GM19455 (cell line): ENCODE measurements at regions not wholly inside any gene's neighbourhood (a gene's known extent, or its start where the extent isn't known, plus 50 kb on each side); places are given as distances from the start of the nearest gene placed in this dataset.
"Not testable (repeated sequence)": the region's sequence is repeated elsewhere in the genome, so short reads cannot be mapped to it uniquely, and the experiment has no call there.

Experiments
- ATAC-seq: cut with Tn5 transposase; IDR thresholded peaks from one replicate; pipeline ENCODE4 v1.9.1; 2021; ENCODE audit not compliant: unreplicated experiment

DNA sequence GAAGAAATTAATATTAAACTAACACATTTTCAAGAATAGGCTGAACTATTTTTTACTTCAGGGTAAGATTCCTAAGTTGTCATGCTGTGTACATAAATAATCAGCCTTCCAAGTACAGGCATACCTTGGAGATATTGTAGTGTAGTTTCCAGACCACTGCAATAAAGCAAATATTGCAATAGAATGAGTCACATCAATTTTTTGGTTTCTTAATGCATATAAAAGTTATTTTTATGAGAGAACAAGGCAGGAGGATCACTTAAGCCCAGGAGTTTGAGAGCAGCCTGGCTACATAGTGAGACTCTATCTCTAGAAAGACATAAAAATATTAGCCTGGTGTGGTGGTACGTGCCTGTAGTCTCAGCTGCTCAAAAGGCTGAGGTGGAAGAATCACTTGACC, 511.5 kb downstream of the UQCRFS1 start:
- no peak for ATAC-seq

DNA sequence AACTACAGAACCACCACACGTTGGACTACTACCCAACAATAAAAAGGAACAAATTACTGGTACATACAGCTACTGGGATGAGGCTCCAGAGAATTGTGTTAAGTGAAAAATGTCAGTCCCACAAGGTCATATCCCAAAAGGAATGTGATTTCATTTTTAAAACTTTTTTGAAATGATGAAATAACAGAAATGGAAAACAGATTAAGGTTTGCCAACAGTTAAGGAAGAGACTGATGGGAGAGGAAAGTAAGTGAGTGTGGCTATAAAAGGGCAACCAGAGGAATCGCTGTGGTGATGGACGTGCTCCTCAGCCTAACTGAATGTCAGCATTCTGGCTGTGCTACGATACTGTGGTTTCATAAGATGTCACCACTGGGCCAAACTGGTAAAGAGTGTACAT, 512.8 kb downstream of the UQCRFS1 start:
- no peak for ATAC-seq

DNA sequence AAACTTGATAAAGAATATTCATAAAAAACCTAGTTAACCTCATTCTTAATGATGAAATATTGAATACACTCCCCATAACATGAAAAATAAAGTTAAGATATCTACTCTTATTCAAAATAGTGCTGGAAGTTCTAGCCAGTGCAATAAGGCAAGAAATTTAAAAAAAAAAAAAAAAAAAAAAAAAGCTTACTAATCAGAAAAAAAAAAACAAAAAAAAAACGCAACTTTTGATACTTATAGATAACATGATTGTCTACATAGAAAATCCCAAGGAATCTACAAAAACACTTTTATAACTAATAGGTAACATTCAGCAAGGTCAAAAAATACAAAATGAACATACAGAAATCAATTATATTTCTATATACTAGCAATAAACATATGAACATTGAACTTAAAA, 515.6 kb downstream of the UQCRFS1 start:
- no peak for ATAC-seq

DNA sequence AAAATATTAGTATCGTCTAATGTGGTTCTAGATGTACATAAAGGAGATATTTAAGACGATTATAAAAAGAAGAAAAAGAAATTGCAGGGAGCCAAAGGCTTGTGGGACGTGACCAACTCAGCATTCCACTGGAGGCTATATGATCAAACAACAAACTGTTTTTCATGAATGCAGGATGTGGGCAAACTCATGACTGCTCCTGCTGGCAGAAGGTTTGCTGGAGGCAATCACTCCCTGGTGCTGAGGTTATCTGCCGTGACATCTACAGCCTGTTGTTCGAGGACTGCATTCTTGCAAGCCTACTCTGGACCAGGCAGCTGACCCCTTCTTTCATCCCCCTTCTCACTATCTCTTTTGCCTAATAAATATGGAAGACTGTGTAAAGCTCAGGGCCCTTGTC, 518.1 kb downstream of the UQCRFS1 start:
- no peak for ATAC-seq

DNA sequence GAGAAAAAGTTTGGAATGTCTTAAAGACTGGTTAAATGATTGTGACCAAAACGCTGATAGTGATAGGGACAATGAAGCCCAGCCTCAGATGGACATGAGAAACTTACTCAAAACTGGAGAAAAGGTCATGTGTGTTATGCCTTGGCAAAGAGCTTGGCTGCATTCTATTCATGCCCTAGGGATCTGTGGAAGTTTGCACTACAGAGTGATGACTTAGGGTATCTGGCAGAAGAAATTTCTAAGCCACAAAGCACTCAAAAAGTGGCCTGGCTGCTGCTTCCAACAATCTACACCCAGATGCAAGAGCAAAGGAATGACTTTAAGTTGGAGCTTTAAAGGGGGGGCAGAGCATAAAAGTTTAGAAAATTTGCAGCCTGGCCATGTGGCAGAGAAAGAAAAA, 521.3 kb downstream of the UQCRFS1 start:
- ATAC-seq = no peak

DNA sequence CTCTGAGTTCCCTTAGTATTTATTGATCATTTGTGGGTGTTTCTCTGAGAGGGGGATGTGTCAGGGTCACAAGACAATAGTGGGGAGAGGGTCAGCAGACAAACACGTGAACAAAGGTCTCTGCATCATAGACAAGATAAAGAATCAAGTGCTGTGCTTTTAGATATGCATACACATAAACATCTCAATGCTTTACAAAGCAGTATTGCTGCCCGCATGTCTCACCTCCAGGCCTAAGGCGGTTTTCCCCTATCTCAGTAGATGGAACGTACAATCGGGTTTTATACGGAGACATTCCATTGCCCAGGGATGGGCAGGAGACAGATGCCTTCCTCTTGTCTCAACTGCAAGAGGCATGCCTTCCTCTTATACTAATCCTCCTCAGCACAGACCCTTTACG, 523.5 kb downstream of the UQCRFS1 start:
- not testable (repeated sequence) for ATAC-seq

DNA sequence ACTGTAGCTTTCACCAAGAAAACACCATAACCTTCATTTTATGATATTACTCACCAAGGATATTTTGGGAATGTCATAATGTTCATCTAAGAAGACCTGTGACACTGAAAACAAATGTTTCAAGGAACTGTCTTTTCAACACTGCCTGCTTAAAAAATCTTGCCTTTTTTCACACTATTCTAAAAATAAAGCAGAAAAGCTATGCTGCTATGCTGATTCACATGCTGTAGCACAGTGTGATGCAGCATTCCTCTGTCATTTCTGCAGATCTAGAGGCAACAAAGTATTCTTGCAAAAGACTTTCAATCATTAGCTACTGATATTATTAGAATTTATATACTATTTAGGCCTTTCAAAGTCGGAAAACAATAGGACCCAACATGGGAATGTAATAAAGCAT, 525.7 kb downstream of the UQCRFS1 start:
- ATAC-seq = no peak

DNA sequence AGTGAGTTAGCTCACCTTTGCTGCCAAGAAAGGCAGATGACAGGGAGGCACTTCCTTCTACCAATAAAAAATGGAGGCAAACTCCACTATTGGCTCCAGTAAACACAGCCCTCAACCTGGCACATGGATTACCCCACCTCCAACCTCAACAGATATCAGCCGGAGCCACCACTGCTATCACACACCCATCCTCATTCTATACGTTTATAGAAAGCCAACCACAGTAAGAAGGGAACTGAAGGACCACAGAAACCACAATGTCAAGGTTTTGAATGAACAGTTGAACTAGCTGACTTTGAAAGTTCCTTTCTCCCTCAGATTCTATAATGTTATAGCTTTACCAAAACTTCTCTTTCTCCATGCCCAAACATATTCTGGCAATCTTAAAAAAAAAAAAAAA, 526.2 kb downstream of the UQCRFS1 start:
- ATAC-seq = no peak

DNA sequence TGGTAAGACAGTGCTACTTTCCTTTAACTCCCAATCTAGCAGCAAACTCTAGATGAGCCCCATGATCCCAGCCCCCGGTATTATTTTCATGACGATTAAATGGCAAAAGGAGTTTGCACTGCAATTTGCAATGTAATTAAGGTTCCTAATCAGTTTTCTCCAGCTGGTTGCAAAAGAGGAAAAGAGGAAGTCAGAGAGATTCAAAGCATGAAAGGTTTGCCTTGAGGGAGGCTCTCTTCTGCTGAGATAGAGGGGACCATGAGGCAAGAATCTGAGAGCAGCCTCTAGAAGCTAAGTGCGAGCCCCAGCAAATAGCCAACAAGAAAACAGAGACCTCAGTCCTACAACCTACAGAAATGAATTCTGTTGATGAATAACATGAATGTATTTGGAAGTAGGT, 527.1 kb downstream of the UQCRFS1 start:
- ATAC-seq = no peak

DNA sequence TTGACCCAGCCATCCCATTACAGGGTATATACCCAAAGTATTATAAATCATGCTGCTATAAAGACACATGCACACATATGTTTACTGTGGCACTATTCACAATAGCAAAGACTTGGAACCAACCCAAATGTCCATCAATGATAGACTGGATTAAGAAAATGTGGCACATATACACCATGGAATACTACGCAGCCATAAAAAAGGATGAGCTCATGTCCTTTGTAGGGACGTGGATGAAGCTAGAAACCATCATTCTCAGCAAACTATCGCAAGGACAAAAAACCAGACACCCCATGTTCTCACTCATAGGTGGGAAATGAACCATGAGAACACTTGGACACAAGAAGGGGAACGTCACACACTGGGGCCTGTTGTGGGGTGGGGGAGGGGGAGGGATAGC, 527.9 kb downstream of the UQCRFS1 start:
- ATAC-seq = not testable (repeated sequence)

DNA sequence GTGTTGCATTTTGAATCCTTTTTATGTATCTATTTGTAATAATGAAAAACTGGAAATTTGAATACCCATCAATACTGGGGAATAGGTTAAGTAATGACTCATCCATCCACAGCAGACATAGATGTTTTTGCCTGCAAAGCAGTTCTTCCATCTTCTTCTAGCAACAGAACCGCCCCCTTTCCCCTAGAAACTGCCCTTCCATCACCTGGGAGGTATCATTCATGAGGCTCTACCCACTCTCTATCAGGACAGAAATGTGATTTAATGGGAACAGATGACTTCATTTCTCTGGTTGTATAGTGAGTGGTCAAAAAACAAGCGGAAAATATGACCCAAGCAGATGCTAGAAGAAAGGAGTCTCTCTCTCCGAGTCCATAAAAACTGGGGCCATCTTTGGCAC, 532.8 kb downstream of the UQCRFS1 start:
- no peak for ATAC-seq

DNA sequence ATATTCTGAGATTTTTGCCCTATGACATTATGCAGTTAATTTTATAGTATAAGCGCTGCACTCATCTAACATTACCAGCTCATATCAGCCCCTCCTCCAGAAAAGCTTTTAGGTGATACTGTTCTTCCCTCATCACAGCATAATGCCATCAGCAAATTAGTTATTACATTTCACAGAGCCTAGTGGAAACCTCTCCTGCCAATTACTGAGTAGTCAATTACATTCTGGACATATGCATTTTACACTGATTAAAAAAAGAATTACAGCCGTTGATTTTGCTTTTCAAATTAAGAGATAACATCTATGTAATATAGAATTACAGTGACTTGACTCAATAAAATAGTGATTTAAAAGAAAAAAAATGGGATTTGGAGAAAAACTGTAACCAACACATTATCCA, 542.1 kb downstream of the UQCRFS1 start:
- no peak for ATAC-seq

DNA sequence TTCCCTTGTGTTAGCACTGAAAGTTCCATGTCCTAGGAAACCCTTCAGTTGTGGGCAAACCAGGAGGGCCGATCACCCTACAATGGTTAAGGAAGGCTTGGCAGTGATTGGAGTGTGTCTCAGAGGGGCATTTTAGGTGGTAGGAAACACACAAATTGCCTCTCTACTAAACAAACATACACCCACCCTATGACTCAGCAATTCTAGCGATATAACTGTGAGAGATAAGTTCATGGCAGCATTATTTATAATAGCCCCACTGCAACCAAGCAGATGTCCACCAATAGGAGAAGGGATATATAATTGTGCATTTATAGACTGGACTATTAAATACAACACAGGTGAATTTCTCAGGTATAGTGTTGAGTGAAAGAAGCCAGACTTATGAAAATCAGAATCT, 543.1 kb downstream of the UQCRFS1 start:
- no peak for ATAC-seq

DNA sequence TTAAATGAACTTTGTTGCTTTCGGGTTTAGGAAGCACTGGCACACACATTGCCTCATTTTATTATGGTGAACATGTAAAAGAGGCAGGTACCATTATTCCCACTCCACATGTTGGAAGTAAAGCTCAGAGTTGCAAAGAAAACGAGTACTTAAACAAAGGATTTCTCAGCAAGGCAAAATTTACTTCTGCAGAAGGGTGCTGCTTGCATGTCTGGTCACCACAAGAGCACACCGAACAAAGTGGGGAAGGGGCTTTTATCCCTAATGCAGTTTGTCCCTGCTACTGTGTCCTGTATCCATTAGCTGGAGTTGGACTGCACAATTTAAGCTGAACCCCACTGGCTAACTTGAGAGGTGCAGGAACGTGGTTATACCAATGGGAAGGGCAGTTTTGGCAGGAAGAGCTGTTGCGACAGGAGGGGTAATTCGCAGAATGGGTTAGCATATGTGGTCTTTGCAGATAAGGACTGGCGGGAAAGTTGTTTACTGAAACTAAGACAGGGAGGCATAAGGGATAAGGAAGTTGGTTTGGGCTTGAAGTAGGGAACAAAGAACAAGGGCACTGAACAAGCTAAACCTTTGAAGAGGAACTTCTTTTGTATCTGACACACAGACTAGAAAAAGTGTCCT, 545.5 kb downstream of the UQCRFS1 start:
- ATAC-seq = no peak

DNA sequence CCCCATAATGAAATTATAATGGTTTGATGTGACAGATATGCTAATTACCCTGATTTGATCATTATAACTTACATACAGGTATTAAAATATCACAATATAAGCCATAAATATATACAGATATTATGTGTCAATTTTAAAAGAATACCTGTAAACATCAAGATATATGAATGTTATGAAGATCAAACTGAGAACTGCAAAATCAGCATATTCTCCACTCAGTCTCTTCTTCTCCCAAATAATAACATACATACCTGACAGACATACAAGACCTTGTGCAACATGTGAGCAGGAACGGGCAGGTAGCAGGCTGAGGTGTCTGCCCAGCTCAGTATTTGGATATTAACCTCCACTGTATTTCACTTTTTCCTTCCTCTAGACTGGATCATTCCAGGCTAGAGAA, 547.2 kb downstream of the UQCRFS1 start:
- no peak for ATAC-seq

DNA sequence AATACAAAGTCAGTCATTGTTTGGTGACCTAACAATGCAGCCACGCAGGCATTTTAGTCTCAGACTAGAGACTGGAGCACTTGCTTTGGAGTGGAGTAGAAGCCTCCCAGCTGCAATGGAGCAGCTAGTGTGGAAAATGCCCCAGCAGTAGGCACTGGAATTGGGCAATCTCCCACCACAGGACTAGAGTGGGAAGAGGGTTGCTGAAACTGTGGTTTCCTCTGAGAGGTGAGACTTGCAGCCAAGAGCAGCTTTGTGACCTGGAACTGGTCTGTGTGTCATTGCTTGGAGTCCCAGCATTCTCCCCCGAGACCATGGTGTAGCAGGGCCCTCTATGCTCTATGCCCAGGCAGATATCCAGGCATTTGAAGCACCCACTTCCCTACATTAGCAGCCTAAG, 556.3 kb downstream of the UQCRFS1 start:
- no peak for ATAC-seq

DNA sequence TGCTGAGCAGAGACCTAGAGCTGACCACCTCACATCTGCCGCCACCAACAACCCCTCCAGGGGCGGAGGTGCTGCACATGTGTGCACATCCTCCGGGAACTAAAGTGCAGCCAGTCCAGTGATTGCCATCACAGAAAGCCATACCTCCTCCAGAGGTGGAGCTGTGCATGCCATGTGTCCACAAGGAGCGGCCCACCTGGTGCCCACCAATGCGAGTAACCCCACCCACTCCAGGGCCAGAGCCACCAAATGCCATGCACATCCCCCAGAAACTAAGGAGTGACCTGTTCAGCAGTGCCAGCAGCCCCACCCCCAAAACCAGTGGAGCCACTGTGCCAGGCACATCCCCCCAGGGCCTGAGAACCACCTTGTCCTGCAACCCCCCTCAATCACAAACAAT, 557.9 kb downstream of the UQCRFS1 start:
- ATAC-seq = no peak

DNA sequence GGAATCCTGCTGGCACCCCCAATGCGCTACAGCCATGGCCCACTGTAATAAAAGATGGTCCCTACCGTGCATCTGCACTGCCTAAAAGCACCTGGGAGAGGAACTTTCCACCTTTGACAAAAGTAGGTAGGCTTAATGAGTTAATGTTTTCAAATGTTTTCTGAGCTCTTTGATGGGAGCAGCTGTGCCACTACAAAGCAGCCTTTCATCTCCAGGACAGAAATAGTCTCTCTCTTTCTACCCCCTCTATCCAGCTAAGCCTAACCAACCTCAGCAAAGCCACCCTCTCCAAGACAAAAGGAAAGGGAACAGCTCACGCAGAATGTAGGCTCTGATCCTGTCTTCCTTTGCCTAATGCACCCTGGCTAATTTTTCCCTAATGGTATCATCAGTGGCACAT, 560.2 kb downstream of the UQCRFS1 start:
- ATAC-seq = no peak

DNA sequence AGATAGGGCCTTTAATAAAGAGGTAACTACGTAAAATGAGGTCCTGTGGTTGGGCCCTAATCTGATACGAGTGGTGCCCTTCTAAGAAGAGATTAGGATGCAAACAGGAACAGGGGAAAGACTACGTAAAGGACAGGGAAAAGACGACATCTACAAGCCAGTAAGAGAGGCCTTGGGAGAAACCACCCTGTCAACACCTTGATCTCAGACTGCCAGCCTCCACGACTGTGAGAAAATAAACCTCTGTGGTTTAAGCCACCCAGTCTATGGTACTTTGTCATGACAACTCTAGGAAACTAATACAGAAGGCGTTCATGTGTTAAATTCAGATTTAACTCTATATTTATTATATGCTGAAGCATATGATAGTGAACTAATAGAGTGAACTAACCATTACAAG, 566.3 kb downstream of the UQCRFS1 start:
- ATAC-seq = no peak

DNA sequence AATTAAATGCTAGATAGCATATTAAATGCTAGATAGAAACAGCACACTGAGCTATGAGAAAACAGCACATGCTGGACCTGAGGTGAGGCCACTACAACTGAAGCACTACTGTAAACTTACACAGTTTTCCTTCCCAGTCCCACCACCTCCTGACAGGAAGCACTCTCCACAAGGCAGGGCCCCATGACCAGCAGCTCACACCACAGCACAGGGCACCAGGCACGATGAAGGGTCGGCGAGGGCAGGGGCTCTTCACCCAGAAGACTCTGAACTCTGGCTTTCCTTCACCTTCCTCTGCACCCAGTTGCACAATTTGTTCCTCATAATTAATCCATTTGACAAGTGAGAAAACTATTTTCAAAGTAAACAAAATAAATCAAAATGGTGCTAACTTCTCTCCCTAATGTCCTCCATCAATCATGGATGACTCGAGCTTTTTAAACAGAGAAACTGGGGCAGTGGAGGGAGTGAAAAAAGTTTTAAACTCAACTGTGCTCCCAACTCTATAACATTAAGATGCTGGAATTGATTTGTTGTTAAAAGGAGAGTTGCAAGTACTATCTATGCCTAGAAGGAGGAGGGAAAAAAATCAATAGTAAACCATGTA, 568.7 kb downstream of the UQCRFS1 start:
- ATAC-seq = no peak

DNA sequence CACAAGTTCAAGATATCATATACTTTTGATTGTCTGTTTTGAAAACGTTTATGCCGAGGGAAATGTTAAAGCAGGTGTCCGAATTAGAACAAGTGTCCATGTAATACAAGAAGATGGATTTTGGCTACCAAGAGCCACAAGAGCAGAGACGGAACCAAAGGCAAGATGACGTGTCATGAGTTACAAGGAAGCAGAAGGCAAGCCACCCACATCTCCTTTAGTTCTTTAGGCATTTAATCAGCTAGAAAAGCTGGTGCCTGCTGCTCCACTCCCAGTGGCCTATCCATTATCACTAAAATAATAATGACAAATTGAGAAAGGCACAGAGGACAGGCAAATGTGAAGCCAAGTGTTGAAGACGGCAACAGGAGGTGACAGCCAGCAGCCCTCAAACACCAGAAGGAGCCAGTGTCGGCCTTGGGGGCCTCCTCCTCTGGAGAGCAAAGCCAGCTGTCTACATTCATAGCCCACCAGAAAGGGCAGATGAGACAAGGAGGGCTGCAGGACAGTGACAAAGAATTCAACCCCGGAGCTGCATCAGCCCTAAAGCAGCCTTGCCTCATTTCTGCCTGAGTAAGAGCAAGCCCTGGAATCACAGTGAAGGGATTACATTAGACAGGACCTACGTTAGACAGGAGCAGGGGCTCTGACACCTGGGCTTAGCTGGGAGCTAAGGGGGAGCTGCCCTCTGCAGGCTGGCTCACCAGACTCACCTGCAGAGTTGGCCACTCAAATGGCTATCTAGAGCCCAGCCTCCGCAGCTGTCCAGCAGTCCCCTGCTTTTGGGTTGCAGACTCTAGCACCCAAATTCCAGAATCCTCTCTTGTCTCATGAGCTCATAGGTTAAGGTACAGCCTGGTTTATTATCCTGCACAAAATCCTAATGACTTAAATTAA, 569.9 kb downstream of the UQCRFS1 start:
- no peak for ATAC-seq

DNA sequence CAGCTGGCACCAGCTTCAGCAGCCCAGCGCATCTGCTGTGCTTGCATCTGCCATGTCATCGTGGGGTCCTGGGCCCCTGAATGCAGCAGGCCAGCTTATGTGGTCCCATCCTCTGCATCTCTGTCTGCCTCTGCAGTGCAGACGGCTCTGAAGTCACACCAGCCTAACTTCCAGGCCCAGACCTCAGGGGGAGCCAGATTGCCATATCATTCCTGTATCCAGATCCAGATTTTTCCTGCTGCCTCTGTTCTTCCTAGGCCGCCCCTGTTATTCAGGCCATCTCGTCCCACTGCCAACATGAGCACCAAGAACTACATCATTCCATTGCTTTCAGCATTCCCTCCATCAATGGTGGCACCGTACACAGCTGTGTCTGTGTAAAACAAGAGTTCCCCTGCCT, 571.6 kb downstream of the UQCRFS1 start:
- ATAC-seq = no peak
